HG02852 (cell line): ENCODE measurements at regions not wholly inside any gene's neighbourhood (a gene's known extent, or its start where the extent isn't known, plus 50 kb on each side); places are given as distances from the start of the nearest gene placed in this dataset.

Experiments
- ATAC-seq: cut with Tn5 transposase; IDR thresholded peaks from one replicate; pipeline ENCODE4 v1.9.1; 2021; ENCODE audit warnings: mild to moderate bottlenecking, moderate library complexity; ENCODE audit not compliant: unreplicated experiment

GRCh38 chr2:156837635-156838370 is 401.6 kb downstream of the GPD2 start:
- ATAC-seq, result no peak

GRCh38 chr2:156841321-156841720 is 405.1 kb downstream of the GPD2 start:
- ATAC-seq, result no peak

GRCh38 chr2:156845806-156846558 is 409.8 kb downstream of the GPD2 start:
- no peak for ATAC-seq

- no peak for ATAC-seq
These were observed 405.3 kb upstream of the GALNT5 start for GRCh38 chr2:156852210-156852609.

GRCh38 chr2:156852681-156853080 is 404.8 kb upstream of the GALNT5 start:
- ATAC-seq, result no peak

- ATAC-seq, result no peak
These were observed 393.2 kb upstream of the GALNT5 start for GRCh38 chr2:156864325-156864724.

GRCh38 chr2:156864753-156865152 is 392.8 kb upstream of the GALNT5 start:
- no peak for ATAC-seq

- ATAC-seq, result no peak
These were observed 390.3 kb upstream of the GALNT5 start for GRCh38 chr2:156867201-156867600.

GRCh38 chr2:156874707-156875106 is 382.8 kb upstream of the GALNT5 start:
- no peak for ATAC-seq

- ATAC-seq, result no peak
These were observed 373.7 kb upstream of the GALNT5 start for GRCh38 chr2:156883804-156884203.

GRCh38 chr2:156884216-156884615 is 373.3 kb upstream of the GALNT5 start:
- ATAC-seq, result no peak

GRCh38 chr2:156890529-156891148 is 366.9 kb upstream of the GALNT5 start:
- ATAC-seq, result no peak

- no peak for ATAC-seq
These were observed 365.9 kb upstream of the GALNT5 start for GRCh38 chr2:156891609-156892008.

- peak; percentile 33 for ATAC-seq
These were observed 364.8 kb upstream of the GALNT5 start for GRCh38 chr2:156892467-156893281.

- ATAC-seq, result peak; percentile 94
These were observed 361.2 kb upstream of the GALNT5 start for GRCh38 chr2:156896294-156896693.

- ATAC-seq, result no peak
These were observed 360.0 kb upstream of the GALNT5 start for GRCh38 chr2:156897548-156897947.

- ATAC-seq, result no peak
These were observed 356.0 kb upstream of the GALNT5 start for GRCh38 chr2:156901373-156902031.

- no peak for ATAC-seq
These were observed 354.2 kb upstream of the GALNT5 start for GRCh38 chr2:156903335-156903734.

- ATAC-seq, result no peak
These were observed 349.7 kb upstream of the GALNT5 start for GRCh38 chr2:156907806-156908205.

- peak; percentile 76 for ATAC-seq
These were observed 348.7 kb upstream of the GALNT5 start for GRCh38 chr2:156908825-156909224.

GRCh38 chr2:156909983-156910382 is 347.5 kb upstream of the GALNT5 start:
- no peak for ATAC-seq
